CD4-positive, alpha-beta T cell treated with Interleukin-2 at 100 ng/mL for 4 hours (primary cell): ENCODE measurements at regions not wholly inside any gene's neighbourhood (a gene's known extent, or its start where the extent isn't known, plus 50 kb on each side); places are given as distances from the start of the nearest gene placed in this dataset.

ENCODE experiments used
- DNase-seq: peaks from one replicate; pipeline ENCODE4 v3.0.0-alpha.2; 2020; ENCODE audit warnings: low spot score

DNA sequence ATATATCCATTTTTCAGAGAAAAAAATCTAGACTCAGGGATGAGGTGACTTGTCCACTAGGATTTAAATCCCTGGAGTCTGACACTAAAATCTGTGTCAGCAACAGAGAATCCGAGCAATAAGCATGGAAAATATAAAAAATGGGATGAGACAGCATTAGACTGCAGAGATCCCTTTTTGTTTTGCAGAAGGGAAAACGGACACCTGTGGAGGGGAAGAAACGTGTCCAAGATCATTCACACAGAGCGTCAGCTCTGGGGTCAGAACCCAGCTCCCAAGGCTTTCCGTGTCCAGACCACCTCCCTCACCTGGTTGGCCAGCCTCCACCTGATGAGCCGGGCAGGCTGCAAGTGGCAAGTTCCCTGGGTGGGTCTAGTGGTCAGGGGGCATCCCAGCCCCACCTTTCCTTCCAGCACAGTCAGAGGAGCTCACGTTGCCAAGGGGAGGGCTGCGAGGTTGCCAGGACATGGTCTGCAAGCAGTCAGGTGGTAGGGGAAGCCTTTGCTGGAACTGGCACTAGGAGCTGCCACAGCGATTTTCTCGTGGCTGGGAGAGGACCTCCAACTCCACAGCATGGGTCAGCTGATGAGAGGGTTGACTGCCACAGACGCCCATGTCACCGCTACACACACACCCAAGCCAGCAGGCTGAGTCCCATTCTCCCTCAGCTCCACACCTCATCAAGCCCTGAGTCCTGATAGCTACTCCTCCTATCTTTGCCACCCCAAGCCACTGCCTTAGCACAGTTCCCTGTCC is 65.9 kb upstream of the CPLX2 start:
- DNase-seq: no peak

DNA sequence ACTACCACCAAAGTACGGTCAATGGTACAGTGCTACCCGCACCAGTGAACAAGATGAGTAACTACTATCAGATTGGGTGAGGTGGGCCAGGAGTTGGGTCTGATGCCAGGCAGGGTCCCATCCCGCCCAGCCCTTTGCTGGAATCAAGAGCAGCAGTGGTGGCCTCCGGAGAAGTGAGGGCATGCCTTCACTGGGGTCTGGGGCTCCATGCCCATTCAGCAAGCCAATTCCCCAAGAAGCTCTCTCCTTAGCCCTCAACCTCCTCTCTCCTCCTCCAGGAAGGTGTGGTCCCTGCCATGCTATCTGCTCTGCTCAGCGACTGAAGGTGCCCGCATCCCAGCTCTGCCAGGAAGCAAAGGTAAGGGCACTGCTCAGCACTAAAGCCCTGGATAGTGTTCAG is 62.7 kb upstream of the CPLX2 start:
- DNase-seq: no peak

GRCh38 chr5:175809531-175810121 is 61.8 kb upstream of the CPLX2 start:
- no peak for DNase-seq

- DNase-seq: no peak
Measured at GRCh38 chr5:175810457-175810856, 60.9 kb upstream of the CPLX2 start.

DNA sequence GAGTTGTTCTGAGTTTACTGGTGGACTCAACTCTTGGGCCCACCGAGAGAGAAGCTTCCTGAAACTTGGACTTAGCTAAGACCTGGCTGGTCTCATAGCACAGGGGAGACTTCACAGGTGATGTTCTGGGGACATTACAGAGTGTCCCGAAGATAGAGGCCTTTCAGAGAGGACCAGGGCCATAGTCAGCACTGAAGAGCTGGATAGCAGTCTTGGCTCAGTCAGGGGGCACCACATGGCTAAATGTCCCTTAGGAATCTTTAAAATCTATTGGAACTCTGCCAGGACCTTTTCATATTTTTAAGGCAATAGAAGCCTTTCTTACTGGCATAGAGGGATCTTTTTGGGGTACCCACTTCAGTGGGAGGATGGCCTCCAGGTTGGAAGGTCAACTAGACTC is 59.8 kb upstream of the CPLX2 start:
- DNase-seq: no peak

GRCh38 chr5:175813943-175814630 is 57.3 kb upstream of the CPLX2 start:
- DNase-seq: no peak

DNA sequence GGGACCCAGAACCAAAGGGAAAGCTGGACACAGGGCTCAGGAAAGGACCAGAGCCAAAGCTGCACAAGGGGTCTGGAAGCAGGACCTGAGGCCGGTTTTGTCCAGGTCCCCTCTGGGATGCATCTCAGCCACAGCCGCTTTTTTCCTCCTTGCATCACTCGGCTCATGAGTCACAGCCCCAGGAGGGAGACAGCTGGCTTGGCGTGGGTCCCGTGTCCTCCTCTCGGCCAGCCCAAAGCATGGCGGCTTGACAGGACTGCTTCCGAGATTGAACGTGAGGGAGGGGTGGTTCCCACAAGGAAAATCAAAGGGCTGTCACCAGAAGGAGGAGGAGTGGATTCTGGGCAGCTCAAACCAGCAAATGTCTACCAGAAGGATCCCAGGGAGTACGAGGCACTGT is 56.7 kb upstream of the CPLX2 start:
- no peak for DNase-seq

GRCh38 chr5:175815126-175815913 is 56.1 kb upstream of the CPLX2 start:
- DNase-seq: no peak

DNA sequence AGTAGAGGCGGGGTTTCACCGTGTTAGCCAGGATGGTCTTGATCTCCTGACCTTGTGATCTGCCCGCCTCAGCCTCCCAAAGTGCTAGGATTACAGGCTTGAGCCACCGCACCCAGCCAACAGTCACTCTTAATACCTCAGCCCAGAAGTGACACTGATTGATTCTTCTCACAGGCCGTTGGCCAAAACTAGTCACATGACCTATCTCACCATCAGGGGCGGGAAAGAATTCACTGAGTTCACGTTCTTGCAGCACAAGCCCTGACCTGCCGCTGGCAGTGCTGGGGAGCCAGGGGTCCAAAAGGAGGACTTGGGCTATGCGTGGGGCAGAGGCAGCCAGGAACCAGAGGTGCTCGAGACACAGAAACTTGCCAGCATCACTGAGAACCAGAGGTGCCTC is 55.0 kb upstream of the CPLX2 start:
- DNase-seq: no peak

GRCh38 chr5:175819090-175819425 is 52.3 kb upstream of the CPLX2 start:
- DNase-seq: no peak

GRCh38 chr5:175820230-175820629 is 51.1 kb upstream of the CPLX2 start:
- no peak for DNase-seq
